Progenitor cell of endocrine pancreas (in vitro differentiated cells): ENCODE measurements at regions not wholly inside any gene's neighbourhood (a gene's known extent, or its start where the extent isn't known, plus 50 kb on each side); places are given as distances from the start of the nearest gene placed in this dataset.

Source experiments
- DNase-seq: peaks from one replicate; pipeline ENCODE4 v3.0.0; 2021; ENCODE audit warnings: low spot score; ENCODE audit not compliant: unreplicated experiment
- H3K27ac Mint-ChIP-seq: 2 replicates; pipeline ENCODE4 v1.8.0; 2021; ENCODE audit warnings: mild to moderate bottlenecking, moderate library complexity, mixed read lengths
- H3K27me3 Mint-ChIP-seq: 2 replicates; pipeline ENCODE4 v1.8.0; 2021; ENCODE audit warnings: mixed read lengths
- H3K36me3 Mint-ChIP-seq: 2 replicates; pipeline ENCODE4 v1.8.0; 2022; ENCODE audit warnings: mixed read lengths; ENCODE audit not compliant: insufficient read depth
- H3K4me1 Mint-ChIP-seq: 2 replicates; pipeline ENCODE4 v1.8.0; 2021; ENCODE audit warnings: low read depth, mixed read lengths
- H3K4me3 Mint-ChIP-seq: 2 replicates; pipeline ENCODE4 v1.8.0; 2021; ENCODE audit warnings: low read depth, mild to moderate bottlenecking, moderate library complexity, mixed read lengths
- H3K9me3 Mint-ChIP-seq: 2 replicates; pipeline ENCODE4 v1.8.0; 2021; ENCODE audit warnings: low read depth, mixed read lengths
- TF ChIP-seq, protein P1 (sequence below): fragments of 200-600 bp; sonication (generic); IDR thresholded peaks from one replicate; pipeline ENCODE4 v1.5.0; 2021; ENCODE audit warnings: antibody characterized with exemption, mild to moderate bottlenecking; ENCODE audit not compliant: unreplicated experiment

- Mint-ChIP-seq H3K4me1 (no peaks in the 10 kb centered on the region), H3K27me3 (peaks cover 3% of the 10 kb centered on the region), H3K4me3 (no peak overlapping the region)
Observed at GRCh38 chr22:47622541-47622940, 860.1 kb downstream of the TBC1D22A start.

GRCh38 chr22:47621253-47621652 lies 858.8 kb downstream of the TBC1D22A start:
- no peak for DNase-seq
- no peaks in the 10 kb centered on the region for H3K36me3 Mint-ChIP-seq
- H3K9me3 Mint-ChIP-seq = no peaks in the 10 kb centered on the region
- no peaks in the 10 kb centered on the region for H3K4me1 Mint-ChIP-seq
- TF ChIP-seq, protein P1, sequence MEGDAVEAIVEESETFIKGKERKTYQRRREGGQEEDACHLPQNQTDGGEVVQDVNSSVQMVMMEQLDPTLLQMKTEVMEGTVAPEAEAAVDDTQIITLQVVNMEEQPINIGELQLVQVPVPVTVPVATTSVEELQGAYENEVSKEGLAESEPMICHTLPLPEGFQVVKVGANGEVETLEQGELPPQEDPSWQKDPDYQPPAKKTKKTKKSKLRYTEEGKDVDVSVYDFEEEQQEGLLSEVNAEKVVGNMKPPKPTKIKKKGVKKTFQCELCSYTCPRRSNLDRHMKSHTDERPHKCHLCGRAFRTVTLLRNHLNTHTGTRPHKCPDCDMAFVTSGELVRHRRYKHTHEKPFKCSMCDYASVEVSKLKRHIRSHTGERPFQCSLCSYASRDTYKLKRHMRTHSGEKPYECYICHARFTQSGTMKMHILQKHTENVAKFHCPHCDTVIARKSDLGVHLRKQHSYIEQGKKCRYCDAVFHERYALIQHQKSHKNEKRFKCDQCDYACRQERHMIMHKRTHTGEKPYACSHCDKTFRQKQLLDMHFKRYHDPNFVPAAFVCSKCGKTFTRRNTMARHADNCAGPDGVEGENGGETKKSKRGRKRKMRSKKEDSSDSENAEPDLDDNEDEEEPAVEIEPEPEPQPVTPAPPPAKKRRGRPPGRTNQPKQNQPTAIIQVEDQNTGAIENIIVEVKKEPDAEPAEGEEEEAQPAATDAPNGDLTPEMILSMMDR = no peak
- H3K4me3 Mint-ChIP-seq = no peak overlapping the region
- no peak overlapping the region for H3K27ac Mint-ChIP-seq
- H3K27me3 Mint-ChIP-seq = peaks cover 3% of the 10 kb centered on the region

More at GRCh38 chr22:47622541-47622940, 860.1 kb downstream of the TBC1D22A start:
- Mint-ChIP-seq H3K36me3 (no peaks in the 10 kb centered on the region), H3K27ac (no peak overlapping the region), H3K9me3 (no peaks in the 10 kb centered on the region)
- TF ChIP-seq, protein P1 = no peak
- DNase-seq = no peak

DNA sequence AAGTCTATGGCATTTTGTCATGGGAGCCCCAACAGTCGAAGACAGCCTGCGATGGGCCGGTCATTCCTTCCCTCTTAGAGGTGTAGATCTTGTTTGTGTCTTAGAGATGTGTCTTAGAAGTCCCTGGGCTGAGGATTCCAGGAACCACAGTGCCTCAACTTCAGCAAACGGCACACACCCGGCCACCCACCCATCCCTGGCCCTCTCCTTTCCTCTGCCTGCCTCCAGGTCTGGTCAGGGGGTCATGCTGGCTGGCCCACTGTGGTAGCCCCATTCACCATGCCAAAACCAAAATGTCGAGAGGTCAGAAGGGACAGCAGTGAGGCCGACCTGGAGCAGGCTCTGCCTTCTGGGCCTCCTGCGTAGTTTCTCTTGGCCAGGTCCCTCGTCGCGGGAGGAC lies 857.9 kb downstream of the TBC1D22A start:
- Mint-ChIP-seq H3K4me1 (no peaks in the 10 kb centered on the region), H3K27ac (no peak overlapping the region), H3K4me3 (no peak overlapping the region), H3K9me3 (no peaks in the 10 kb centered on the region), H3K27me3 (peaks cover 3% of the 10 kb centered on the region), H3K36me3 (no peaks in the 10 kb centered on the region)
- no peak for DNase-seq
- TF ChIP-seq, protein P1 = no peak

DNA sequence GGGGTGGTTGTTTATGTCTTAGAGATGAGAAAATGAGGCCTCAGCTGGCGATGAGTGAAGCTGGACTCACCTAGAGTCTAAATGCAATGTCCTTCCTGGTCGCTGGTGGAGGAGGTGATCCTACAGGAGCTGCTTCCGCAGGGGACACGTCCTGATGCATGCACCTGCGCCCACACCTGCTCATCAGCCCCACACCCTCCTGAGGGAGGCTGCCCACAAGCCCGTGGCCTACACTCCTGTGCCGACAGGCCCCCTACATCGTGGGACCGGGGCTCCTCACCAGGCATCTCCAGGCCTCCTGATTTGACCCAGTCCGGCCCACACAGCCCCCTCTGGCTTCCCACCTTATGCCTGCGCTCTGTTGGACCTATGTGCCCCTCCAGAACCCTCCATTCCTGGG lies 857.2 kb downstream of the TBC1D22A start:
- TF ChIP-seq, protein P1 = no peak
- no peak for DNase-seq
- peaks cover 3% of the 10 kb centered on the region for H3K27me3 Mint-ChIP-seq
- no peaks in the 10 kb centered on the region for H3K36me3 Mint-ChIP-seq
- no peak overlapping the region for H3K4me3 Mint-ChIP-seq
- no peaks in the 10 kb centered on the region for H3K9me3 Mint-ChIP-seq
- peak overlapping the region; percentile 76 for H3K27ac Mint-ChIP-seq
- H3K4me1 Mint-ChIP-seq = no peaks in the 10 kb centered on the region

GRCh38 chr22:47618180-47619010 lies 855.9 kb downstream of the TBC1D22A start:
- Mint-ChIP-seq H3K4me1 (no peaks in the 10 kb centered on the region), H3K27me3 (peaks cover 3% of the 10 kb centered on the region), H3K36me3 (no peaks in the 10 kb centered on the region), H3K9me3 (no peaks in the 10 kb centered on the region), H3K27ac (no peak overlapping the region), H3K4me3 (no peak overlapping the region)
- no peak for DNase-seq
- TF ChIP-seq, protein P1 = no peak
